ENCODE measurements at regions not wholly inside any gene's neighbourhood (a gene's known extent, or its start where the extent isn't known, plus 50 kb on each side); places are given as distances from the start of the nearest gene placed in this dataset.

DNA sequence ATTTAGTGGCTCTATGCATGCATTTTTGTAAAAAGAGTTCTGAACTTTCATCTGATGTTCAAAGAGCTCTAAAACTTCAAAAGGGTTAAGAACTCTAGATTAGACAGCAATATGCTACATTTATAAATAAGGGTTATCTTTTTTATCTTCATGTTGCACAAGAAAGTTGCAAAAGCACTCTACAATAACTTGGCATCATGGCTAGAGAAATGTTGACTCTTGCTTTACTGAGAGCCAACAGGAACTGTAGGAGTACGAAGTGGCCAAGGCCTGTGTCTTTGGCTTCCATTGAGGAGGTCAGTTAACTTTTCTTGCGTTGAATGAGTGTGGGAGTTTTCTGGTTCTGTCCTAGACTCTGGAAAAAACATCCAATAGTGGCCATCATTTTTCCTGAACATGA, 516.9 kb downstream of the TFAP2B start:
- Histone ChIP-seq H3K27ac (no peak overlapping the region), H3K4me3 (no peak overlapping the region), H3K9me3 (no peaks in the 10 kb centered on the region), H3K4me1 (no peaks in the 10 kb centered on the region), H3K36me3 (no peaks in the 10 kb centered on the region), H3K27me3 (no peaks in the 10 kb centered on the region)
- no peak for DNase-seq (ENCODE audit: low spot score in 2 of 2)
- TF ChIP-seq EP300 (IDR thresholded peaks at IDR 0.05), result no peak
- TF ChIP-seq POLR2AphosphoS5 (IDR thresholded peaks at IDR 0.05), result no peak
- TF ChIP-seq, protein P1, sequence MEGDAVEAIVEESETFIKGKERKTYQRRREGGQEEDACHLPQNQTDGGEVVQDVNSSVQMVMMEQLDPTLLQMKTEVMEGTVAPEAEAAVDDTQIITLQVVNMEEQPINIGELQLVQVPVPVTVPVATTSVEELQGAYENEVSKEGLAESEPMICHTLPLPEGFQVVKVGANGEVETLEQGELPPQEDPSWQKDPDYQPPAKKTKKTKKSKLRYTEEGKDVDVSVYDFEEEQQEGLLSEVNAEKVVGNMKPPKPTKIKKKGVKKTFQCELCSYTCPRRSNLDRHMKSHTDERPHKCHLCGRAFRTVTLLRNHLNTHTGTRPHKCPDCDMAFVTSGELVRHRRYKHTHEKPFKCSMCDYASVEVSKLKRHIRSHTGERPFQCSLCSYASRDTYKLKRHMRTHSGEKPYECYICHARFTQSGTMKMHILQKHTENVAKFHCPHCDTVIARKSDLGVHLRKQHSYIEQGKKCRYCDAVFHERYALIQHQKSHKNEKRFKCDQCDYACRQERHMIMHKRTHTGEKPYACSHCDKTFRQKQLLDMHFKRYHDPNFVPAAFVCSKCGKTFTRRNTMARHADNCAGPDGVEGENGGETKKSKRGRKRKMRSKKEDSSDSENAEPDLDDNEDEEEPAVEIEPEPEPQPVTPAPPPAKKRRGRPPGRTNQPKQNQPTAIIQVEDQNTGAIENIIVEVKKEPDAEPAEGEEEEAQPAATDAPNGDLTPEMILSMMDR (IDR thresholded peaks at IDR 0.05), result no peak
- TF ChIP-seq POLR2A (IDR thresholded peaks at IDR 0.05), result no peak
- WGBS, result 82% methylated on average over 2 of the region's 2 CpGs

DNA sequence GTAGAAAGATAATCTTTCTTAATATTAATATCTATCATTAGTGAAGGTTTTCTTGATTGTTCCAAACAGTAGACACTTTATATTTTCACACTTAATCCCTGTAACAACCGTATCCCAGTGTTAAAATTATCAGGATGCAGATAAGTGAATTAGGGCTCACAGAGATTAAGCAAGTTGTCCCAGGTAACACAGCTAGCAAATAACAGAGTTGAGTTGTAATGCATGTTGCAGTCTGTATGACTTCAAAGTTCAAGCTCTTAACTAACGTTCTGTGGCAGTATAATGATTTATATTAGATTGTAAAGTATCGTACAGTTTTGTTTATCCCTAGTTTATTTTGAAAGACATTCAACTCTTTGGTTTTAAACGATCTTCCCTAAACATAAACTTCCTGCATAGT, 517.5 kb downstream of the TFAP2B start:
- TF ChIP-seq POLR2AphosphoS5 (IDR thresholded peaks at IDR 0.05) (no peak), EP300 (IDR thresholded peaks at IDR 0.05) (no peak), POLR2A (IDR thresholded peaks at IDR 0.05) (no peak)
- TF ChIP-seq, protein P1 (IDR thresholded peaks at IDR 0.05), result no peak
- H3K4me3 ChIP-seq, result no peak overlapping the region
- 70% methylated on average over 4 of the region's 4 CpGs for WGBS
- H3K4me1 ChIP-seq, result no peaks in the 10 kb centered on the region
- no peaks in the 10 kb centered on the region for H3K9me3 ChIP-seq
- no peak for DNase-seq (ENCODE audit: low spot score in 2 of 2)
- H3K36me3 ChIP-seq, result no peaks in the 10 kb centered on the region
- H3K27me3 ChIP-seq, result no peaks in the 10 kb centered on the region
- H3K27ac ChIP-seq, result no peak overlapping the region

DNA sequence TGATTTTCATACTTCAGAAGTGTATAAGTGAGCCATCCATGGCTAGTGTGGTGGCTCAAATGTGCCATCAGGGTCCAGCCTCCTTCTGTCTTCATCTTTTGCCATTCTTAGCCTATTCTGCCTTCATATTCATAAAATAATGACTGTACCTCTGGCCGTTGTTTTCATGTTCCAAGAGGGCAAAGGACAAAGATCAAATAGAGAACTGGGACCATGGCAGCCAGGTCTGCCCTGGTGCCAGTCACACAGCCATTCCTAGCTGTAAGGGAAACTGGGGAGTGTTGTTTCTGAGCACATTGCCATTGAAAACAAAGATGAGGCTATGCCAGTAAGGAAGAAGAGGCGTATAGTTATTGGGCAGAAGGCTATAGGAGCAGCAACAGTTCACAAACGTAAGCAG, 518.6 kb downstream of the TFAP2B start:
- H3K4me1 ChIP-seq, result no peaks in the 10 kb centered on the region
- TF ChIP-seq POLR2A (IDR thresholded peaks at IDR 0.05) (no peak), EP300 (IDR thresholded peaks at IDR 0.05) (no peak), POLR2AphosphoS5 (IDR thresholded peaks at IDR 0.05) (no peak)
- TF ChIP-seq, protein P1 (IDR thresholded peaks at IDR 0.05), result no peak
- WGBS, result 62% methylated on average over 3 of the region's 3 CpGs
- H3K4me3 ChIP-seq, result no peak overlapping the region
- no peak overlapping the region for H3K27ac ChIP-seq
- DNase-seq (ENCODE audit: low spot score in 2 of 2), result no peak
- no peaks in the 10 kb centered on the region for H3K9me3 ChIP-seq
- no peaks in the 10 kb centered on the region for H3K27me3 ChIP-seq
- H3K36me3 ChIP-seq, result no peaks in the 10 kb centered on the region

DNA sequence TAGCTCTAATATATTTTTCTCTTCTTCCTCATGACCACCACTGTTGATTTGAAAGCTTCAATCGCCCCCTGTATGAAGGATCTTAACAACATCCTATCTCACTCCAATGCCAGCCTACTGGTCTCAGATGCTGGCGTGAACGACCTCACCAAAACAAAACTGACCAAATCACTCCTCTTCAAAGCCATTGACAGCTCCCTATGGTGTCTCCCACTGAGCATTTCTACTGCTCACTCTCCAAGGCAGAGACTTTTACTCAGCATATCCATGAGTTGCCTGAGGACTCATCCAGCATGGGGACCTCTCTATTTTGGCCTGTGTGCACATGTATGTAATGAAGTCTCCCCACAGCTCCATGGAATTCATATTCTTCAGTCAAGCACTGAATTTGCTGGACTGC, 520.4 kb downstream of the TFAP2B start:
- no peaks in the 10 kb centered on the region for H3K27me3 ChIP-seq
- 75% methylated on average over 3 of the region's 3 CpGs for WGBS
- no peak for TF ChIP-seq EP300 (IDR thresholded peaks at IDR 0.05)
- TF ChIP-seq POLR2AphosphoS5 (IDR thresholded peaks at IDR 0.05), result no peak
- TF ChIP-seq, protein P1 (IDR thresholded peaks at IDR 0.05), result no peak
- TF ChIP-seq POLR2A (IDR thresholded peaks at IDR 0.05), result no peak
- H3K4me3 ChIP-seq, result no peak overlapping the region
- DNase-seq (ENCODE audit: low spot score in 2 of 2), result no peak
- no peaks in the 10 kb centered on the region for H3K4me1 ChIP-seq
- no peak overlapping the region for H3K27ac ChIP-seq
- no peaks in the 10 kb centered on the region for H3K36me3 ChIP-seq
- H3K9me3 ChIP-seq, result no peaks in the 10 kb centered on the region

DNA sequence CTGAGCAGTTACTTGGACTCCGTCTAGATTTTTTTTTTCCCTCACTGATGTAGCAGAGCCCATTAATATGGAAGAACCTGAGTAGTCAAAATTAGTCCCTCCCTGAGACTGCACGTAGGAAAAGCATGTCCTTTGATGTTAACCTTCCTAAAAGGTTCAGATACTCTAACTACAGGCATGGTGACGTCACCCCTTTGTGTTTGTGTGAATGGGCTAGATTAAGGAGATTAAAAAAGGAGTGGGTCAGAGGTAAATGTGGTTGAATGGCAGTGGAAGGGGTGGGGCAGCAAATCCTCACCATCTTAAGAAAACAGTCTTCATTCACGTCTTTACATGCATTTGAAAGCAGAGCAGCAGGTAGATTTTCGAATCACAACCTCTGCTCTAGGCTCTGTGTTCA, 521.1 kb downstream of the TFAP2B start:
- H3K27me3 ChIP-seq, result no peaks in the 10 kb centered on the region
- TF ChIP-seq, protein P1 (IDR thresholded peaks at IDR 0.05), result no peak
- no peak for TF ChIP-seq POLR2AphosphoS5 (IDR thresholded peaks at IDR 0.05)
- TF ChIP-seq POLR2A (IDR thresholded peaks at IDR 0.05), result no peak
- no peak for TF ChIP-seq EP300 (IDR thresholded peaks at IDR 0.05)
- peaks cover 2% of the 10 kb centered on the region for H3K9me3 ChIP-seq
- H3K4me1 ChIP-seq, result no peaks in the 10 kb centered on the region
- no peak for DNase-seq (ENCODE audit: low spot score in 2 of 2)
- no peak overlapping the region for H3K4me3 ChIP-seq
- H3K36me3 ChIP-seq, result no peaks in the 10 kb centered on the region
- no peak overlapping the region for H3K27ac ChIP-seq
- 41% methylated on average over 5 of the region's 5 CpGs for WGBS

Measured in suprapubic skin (tissue), 4 donors.